ENCODE measurements at regions not wholly inside any gene's neighbourhood (a gene's known extent, or its start where the extent isn't known, plus 50 kb on each side); places are given as distances from the start of the nearest gene placed in this dataset.

- H3K36me3 ChIP-seq = no peaks in the 10 kb centered on the region
- no peaks in the 10 kb centered on the region for H3K9me3 ChIP-seq (ENCODE audit: low read depth)
- DNase-seq (ENCODE audit: low read depth in 1 of 2, low spot score in 1 of 2) = no peak
- H3K4me1 ChIP-seq (ENCODE audit: low read depth) = no peaks in the 10 kb centered on the region
- no peak overlapping the region for H3K27ac ChIP-seq
- TF ChIP-seq CTCF (IDR thresholded peaks at IDR 0.05; ENCODE audit: low read depth, low read length) = no peak
- H3K4me3 ChIP-seq = no peak overlapping the region
- peaks cover 4% of the 10 kb centered on the region for H3K27me3 ChIP-seq
Observed at GRCh38 chr6:40326714-40327421, 260.3 kb downstream of the LRFN2 start.

DNA sequence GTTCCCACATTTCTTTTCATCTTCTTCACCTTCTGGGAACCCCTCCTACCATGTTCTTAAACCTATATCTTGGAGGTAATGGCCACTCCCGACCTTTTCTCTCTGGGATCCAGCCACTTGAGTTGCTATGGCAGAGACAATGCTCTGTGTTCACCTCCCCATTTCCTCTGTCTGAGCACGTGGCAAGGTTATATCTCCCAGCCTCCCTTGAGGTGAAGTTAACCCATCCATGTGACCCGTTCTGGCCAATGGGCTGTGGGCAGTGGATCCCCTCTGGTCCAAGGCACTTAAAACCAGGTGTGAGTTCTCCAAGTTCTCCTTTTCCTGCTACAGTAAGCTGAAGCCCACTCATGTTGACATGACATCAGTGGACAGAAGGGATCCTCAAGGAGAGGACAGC is 261.4 kb downstream of the LRFN2 start:
- Histone ChIP-seq H3K27ac (no peak overlapping the region), H3K9me3 (ENCODE audit: low read depth) (no peaks in the 10 kb centered on the region), H3K4me1 (ENCODE audit: low read depth) (no peaks in the 10 kb centered on the region), H3K27me3 (no peaks in the 10 kb centered on the region), H3K4me3 (no peak overlapping the region), H3K36me3 (no peaks in the 10 kb centered on the region)
- no peak for DNase-seq (ENCODE audit: low read depth in 1 of 2, low spot score in 1 of 2)
- TF ChIP-seq CTCF (IDR thresholded peaks at IDR 0.05; ENCODE audit: low read depth, low read length) = no peak

DNA sequence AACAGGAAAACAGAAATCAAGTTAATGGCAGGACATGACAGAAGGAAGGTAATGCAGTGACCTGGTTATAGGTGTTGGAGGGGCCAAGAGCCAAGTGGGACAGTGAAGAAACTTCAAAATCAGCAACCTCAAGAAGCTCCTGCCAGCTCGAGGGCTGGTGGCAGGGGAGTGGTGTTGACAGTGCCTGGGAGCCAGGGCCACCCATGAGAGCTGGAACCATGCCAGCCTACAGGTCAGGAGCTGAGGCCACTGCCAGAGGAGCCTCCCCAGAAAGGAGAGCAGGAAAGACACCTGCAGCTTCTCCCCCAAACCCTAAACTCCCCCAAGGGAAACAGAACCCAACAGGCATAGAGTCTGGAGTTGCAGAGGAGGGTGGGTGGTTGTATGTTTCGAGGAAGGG is 262.1 kb downstream of the LRFN2 start:
- Histone ChIP-seq H3K27ac (no peak overlapping the region), H3K9me3 (ENCODE audit: low read depth) (no peaks in the 10 kb centered on the region), H3K27me3 (no peaks in the 10 kb centered on the region), H3K4me3 (no peak overlapping the region), H3K4me1 (ENCODE audit: low read depth) (no peaks in the 10 kb centered on the region), H3K36me3 (no peaks in the 10 kb centered on the region)
- DNase-seq (ENCODE audit: low read depth in 1 of 2, low spot score in 1 of 2) = peak in 1 of 2 donors; percentile 41
- TF ChIP-seq CTCF (IDR thresholded peaks at IDR 0.05; ENCODE audit: low read depth, low read length) = no peak

DNA sequence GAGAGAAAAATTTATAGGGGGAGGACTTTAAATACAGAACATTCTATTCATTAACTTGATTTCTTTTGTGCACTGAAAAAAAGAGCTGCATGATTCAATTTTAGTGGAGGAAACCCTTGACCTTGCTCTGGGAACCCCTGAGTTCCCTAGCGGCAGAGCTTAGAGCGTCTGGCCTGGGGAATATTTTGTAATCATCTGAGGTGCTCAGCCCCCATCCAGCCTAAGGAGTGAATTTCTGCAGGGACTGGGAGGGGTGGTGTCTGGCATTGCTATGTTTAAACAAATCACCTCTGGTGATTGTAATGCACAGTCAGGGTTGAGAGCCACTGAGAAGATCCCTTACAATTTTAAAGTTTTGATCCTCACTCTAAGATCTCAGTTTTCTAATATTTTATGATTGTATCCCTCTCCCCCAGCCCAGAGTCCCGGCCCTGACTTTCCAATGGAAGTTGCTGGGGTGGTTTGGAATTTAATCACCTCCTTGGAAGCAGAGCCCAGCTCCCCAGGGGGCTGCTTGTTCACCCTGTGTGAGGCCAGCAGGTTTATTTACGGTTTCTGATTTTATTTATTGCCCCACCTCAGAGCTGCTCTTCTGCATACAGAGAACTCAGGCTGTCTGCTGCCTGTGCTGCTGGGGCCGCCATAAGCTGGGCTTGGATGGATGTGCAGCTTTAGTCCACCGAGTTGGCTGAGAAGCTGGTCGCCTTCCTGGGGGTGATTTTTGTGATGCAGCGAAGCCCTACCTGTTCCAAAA is 263.1 kb downstream of the LRFN2 start:
- Histone ChIP-seq H3K27me3 (no peaks in the 10 kb centered on the region), H3K4me3 (no peak overlapping the region), H3K27ac (no peak overlapping the region), H3K4me1 (ENCODE audit: low read depth) (no peaks in the 10 kb centered on the region), H3K9me3 (ENCODE audit: low read depth) (no peaks in the 10 kb centered on the region), H3K36me3 (no peaks in the 10 kb centered on the region)
- TF ChIP-seq CTCF (IDR thresholded peaks at IDR 0.05; ENCODE audit: low read depth, low read length) = no peak
- DNase-seq (ENCODE audit: low read depth in 1 of 2, low spot score in 1 of 2) = no peak

DNA sequence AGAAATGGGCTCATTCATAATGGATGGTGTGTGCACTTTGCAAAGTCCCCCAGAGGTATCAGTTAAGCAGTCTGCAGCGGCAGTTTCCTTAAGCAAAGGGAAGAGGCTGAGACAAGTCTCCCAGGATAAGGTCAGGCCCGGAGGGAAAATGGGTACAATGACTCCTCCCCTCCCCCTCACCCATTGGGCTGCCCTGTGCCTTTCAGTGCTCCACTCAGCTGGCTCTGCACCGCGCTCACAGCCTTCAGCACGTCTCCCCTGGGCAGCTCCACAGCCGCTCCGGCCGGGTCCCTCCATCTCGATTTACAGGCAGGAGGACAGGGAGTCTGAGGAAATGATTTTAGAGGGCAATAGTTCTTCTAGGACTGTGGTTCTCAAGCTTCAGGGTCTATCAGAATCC is 264.8 kb downstream of the LRFN2 start:
- TF ChIP-seq CTCF (IDR thresholded peaks at IDR 0.05; ENCODE audit: low read depth, low read length) = no peak
- Histone ChIP-seq H3K4me1 (ENCODE audit: low read depth) (no peaks in the 10 kb centered on the region), H3K27me3 (no peaks in the 10 kb centered on the region), H3K9me3 (ENCODE audit: low read depth) (no peaks in the 10 kb centered on the region), H3K4me3 (no peak overlapping the region), H3K36me3 (no peaks in the 10 kb centered on the region), H3K27ac (no peak overlapping the region)
- no peak for DNase-seq (ENCODE audit: low read depth in 1 of 2, low spot score in 1 of 2)

Data from cardiac muscle cell (in vitro differentiated cells and primary cell).